ENCODE measurements at regions not wholly inside any gene's neighbourhood (a gene's known extent, or its start where the extent isn't known, plus 50 kb on each side); places are given as distances from the start of the nearest gene placed in this dataset.

DNA sequence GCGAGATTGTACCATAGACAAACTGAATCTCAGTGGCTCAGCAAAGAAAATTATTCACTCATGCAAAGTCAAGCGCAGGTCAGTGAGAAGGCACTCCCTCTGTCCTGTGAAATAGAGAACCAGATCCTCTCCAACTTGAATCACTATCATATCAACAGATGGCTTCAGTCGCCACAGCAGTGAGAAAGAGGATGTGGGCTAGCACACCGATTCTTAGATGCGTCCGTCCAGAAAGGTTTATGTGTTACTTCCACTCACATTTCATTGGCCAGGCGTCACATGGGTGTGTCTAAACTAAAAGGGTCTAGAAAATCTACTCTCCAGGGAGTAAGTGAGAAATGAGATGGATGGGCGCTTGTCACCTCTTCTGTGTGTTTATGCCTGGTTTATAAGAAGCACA lies 141.6 kb upstream of the KBTBD8 start:
- TF ChIP-seq, protein P1, sequence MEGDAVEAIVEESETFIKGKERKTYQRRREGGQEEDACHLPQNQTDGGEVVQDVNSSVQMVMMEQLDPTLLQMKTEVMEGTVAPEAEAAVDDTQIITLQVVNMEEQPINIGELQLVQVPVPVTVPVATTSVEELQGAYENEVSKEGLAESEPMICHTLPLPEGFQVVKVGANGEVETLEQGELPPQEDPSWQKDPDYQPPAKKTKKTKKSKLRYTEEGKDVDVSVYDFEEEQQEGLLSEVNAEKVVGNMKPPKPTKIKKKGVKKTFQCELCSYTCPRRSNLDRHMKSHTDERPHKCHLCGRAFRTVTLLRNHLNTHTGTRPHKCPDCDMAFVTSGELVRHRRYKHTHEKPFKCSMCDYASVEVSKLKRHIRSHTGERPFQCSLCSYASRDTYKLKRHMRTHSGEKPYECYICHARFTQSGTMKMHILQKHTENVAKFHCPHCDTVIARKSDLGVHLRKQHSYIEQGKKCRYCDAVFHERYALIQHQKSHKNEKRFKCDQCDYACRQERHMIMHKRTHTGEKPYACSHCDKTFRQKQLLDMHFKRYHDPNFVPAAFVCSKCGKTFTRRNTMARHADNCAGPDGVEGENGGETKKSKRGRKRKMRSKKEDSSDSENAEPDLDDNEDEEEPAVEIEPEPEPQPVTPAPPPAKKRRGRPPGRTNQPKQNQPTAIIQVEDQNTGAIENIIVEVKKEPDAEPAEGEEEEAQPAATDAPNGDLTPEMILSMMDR (IDR thresholded peaks at IDR 0.05) = no peak
- TF ChIP-seq POLR2AphosphoS5 (IDR thresholded peaks at IDR 0.05; ENCODE audit: insufficient read depth in 1 of 2, low read depth in 1 of 2) = no peak
- no peak for TF ChIP-seq POLR2A (IDR thresholded peaks at IDR 0.05)
